ENCODE measurements at regions not wholly inside any gene's neighbourhood (a gene's known extent, or its start where the extent isn't known, plus 50 kb on each side); places are given as distances from the start of the nearest gene placed in this dataset.

DNA sequence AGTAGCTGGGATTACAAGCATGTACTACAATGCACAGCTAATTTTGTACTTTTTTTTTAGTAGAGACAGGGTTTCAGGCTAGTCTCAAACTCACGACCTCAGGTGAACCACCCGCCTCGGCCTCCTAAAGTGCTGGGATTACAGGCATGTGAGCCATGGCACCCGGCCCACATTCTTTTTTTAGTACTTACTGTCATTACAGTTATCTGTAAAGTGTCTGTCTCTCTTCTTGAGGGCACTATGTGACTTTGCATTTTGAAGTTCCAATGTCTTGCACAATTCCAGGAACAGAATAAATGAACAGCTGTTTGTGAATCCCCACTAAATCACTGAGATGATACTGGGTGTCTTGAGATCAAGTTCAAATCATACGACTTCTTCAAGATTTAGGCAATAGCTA is 1540.3 kb downstream of the CDH11 start:
- TF ChIP-seq POLR2A (IDR thresholded peaks at IDR 0.05) = no peak
- TF ChIP-seq, protein P1, sequence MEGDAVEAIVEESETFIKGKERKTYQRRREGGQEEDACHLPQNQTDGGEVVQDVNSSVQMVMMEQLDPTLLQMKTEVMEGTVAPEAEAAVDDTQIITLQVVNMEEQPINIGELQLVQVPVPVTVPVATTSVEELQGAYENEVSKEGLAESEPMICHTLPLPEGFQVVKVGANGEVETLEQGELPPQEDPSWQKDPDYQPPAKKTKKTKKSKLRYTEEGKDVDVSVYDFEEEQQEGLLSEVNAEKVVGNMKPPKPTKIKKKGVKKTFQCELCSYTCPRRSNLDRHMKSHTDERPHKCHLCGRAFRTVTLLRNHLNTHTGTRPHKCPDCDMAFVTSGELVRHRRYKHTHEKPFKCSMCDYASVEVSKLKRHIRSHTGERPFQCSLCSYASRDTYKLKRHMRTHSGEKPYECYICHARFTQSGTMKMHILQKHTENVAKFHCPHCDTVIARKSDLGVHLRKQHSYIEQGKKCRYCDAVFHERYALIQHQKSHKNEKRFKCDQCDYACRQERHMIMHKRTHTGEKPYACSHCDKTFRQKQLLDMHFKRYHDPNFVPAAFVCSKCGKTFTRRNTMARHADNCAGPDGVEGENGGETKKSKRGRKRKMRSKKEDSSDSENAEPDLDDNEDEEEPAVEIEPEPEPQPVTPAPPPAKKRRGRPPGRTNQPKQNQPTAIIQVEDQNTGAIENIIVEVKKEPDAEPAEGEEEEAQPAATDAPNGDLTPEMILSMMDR (IDR thresholded peaks at IDR 0.05) = no peak

All from thyroid gland (tissue), 4 donors.